CD14-positive monocyte (primary cell): ENCODE measurements at regions not wholly inside any gene's neighbourhood (a gene's known extent, or its start where the extent isn't known, plus 50 kb on each side); places are given as distances from the start of the nearest gene placed in this dataset.

Source experiments
- DNase-seq, 3 donors: peaks; one replicate each; pipeline ENCODE4 v3.0.0-alpha.2; 2011 to 2022
- H2AFZ ChIP-seq: 2 replicates; pipeline ENCODE4 v1.6.0; 2012; ENCODE audit warnings: mild to moderate bottlenecking, low read depth, low read length, inconsistent platforms; ENCODE audit not compliant: insufficient read depth, poor library complexity, severe bottlenecking
- H3K27ac ChIP-seq, 2 donors: 1 replicate in 1 of 2; 2 replicates in 1 of 2; pipeline ENCODE4 v1.5.1; 2012 to 2013; ENCODE audit warnings: low read length in 2 of 2, control low read depth in 1 of 2, inconsistent platforms in 1 of 2, low read depth in 1 of 2, mild to moderate bottlenecking in 1 of 2
- H3K27me3 ChIP-seq, 2 donors: one replicate each; pipeline versions ENCODE4 v1.6.0 to v1.6.1; 2011 to 2013; ENCODE audit warnings: low read length in 2 of 2; ENCODE audit not compliant: control insufficient read depth in 2 of 2, insufficient read depth in 2 of 2
- H3K36me3 ChIP-seq, 2 donors: replicated peaks in 1 of 2; 1 replicate in 1 of 2; 2 replicates in 1 of 2; pipeline versions ENCODE4 v1.5.1 to v1.6.1; 2012 to 2013; ENCODE audit warnings: low read length in 2 of 2, control low read depth in 1 of 2, inconsistent platforms in 1 of 2, mild to moderate bottlenecking in 1 of 2; ENCODE audit not compliant: insufficient read depth in 2 of 2, control insufficient read depth in 1 of 2
- H3K4me1 ChIP-seq, 2 donors: 1 replicate in 1 of 2; 2 replicates in 1 of 2; pipeline versions ENCODE4 v1.5.1 to v1.6.1; 2012 to 2013; ENCODE audit warnings: low read length in 2 of 2, control low read depth in 1 of 2, inconsistent platforms in 1 of 2, mild to moderate bottlenecking in 1 of 2, moderate library complexity in 1 of 2; ENCODE audit not compliant: insufficient read depth in 2 of 2, control insufficient read depth in 1 of 2
- H3K4me2 ChIP-seq: replicated peaks from 2 replicates; pipeline ENCODE3; 2012; ENCODE audit warnings: low read length, moderate library complexity, mild to moderate bottlenecking; ENCODE audit not compliant: poor library complexity, severe bottlenecking; ENCODE audit errors: extremely low read depth
- H3K4me3 ChIP-seq, 3 experiments: fragments of 200-600 bp in 1 of 3; sonication (generic) in 1 of 3; replicated peaks in 1 of 3; 1 replicate in 2 of 3; 2 replicates in 1 of 3; pipeline ENCODE4 v1.5.1; 2011 to 2013; ENCODE audit warnings: low read length in 3 of 3, mild to moderate bottlenecking in 3 of 3, control low read depth in 2 of 3, low read depth in 2 of 3, inconsistent platforms in 1 of 3, moderate library complexity in 1 of 3
- H3K79me2 ChIP-seq: 2 replicates; pipeline ENCODE4 v1.6.0; 2012; ENCODE audit warnings: mild to moderate bottlenecking, control low read depth, inconsistent platforms, low read length, moderate library complexity; ENCODE audit not compliant: insufficient read depth
- H3K9ac ChIP-seq: 2 replicates; pipeline ENCODE4 v1.6.0; 2017; ENCODE audit warnings: low read length, mild to moderate bottlenecking; ENCODE audit not compliant: insufficient read depth, poor library complexity, severe bottlenecking
- H3K9me3 ChIP-seq, 2 donors: replicated peaks in 1 of 2; 1 replicate in 1 of 2; 2 replicates in 1 of 2; pipeline versions ENCODE4 v1.5.1 to v1.6.1; 2012 to 2013; ENCODE audit warnings: low read length in 2 of 2, control low read depth in 1 of 2; ENCODE audit not compliant: control insufficient read depth in 1 of 2, insufficient read depth in 1 of 2
- H4K20me1 ChIP-seq: 2 replicates; pipeline ENCODE4 v1.6.0; 2012; ENCODE audit warnings: mild to moderate bottlenecking, low read length, control low read depth, moderate library complexity; ENCODE audit not compliant: insufficient read depth
- H3K27ac Mint-ChIP-seq, 7 donors: one replicate each; pipeline ENCODE4 v1.8.0; 2020; ENCODE audit warnings: mild to moderate bottlenecking in 7 of 7, mixed read lengths in 7 of 7, moderate library complexity in 6 of 7, inconsistent platforms in 2 of 7
- H3K27me3 Mint-ChIP-seq, 3 donors: one replicate each; pipeline ENCODE4 v1.8.0; 2021 to 2022; ENCODE audit warnings: low read depth in 3 of 3, mild to moderate bottlenecking in 3 of 3, mixed read lengths in 3 of 3, moderate library complexity in 3 of 3, inconsistent platforms in 1 of 3
- H3K36me3 Mint-ChIP-seq, 2 donors: one replicate each; pipeline ENCODE4 v1.8.0; 2020; ENCODE audit warnings: mixed read lengths in 2 of 2, inconsistent platforms in 1 of 2, mild to moderate bottlenecking in 1 of 2
- H3K4me1 Mint-ChIP-seq: one replicate; pipeline ENCODE4 v1.8.0; 2020; ENCODE audit warnings: mild to moderate bottlenecking, mixed read lengths
- H3K4me3 Mint-ChIP-seq, 2 donors: one replicate each; pipeline ENCODE4 v1.8.0; 2020; ENCODE audit warnings: mild to moderate bottlenecking in 2 of 2, mixed read lengths in 2 of 2, moderate library complexity in 1 of 2
- H3K9me3 Mint-ChIP-seq, 7 donors: one replicate each; pipeline ENCODE4 v1.8.0; 2020 to 2022; ENCODE audit warnings: mixed read lengths in 7 of 7, mild to moderate bottlenecking in 6 of 7, moderate library complexity in 6 of 7, inconsistent platforms in 2 of 7
- WGBS: methylation state at CpG from one replicate; pipeline ENCODE4 v1.1.5; 2013; ENCODE audit warnings: missing lambda C conversion rate; ENCODE audit not compliant: insufficient coverage; 5-methylcytosine and 5-hydroxymethylcytosine counted together
- intact Hi-C, 2 donors: fragments of 100-400 bp; cut with micrococcal nuclease; formaldehyde crosslinking; loops; one replicate each; pipeline versions ENCODE4 v1.15.0 to v1.15.1; 2023
- TF ChIP-seq, protein P1 (sequence below): fragments of 200-600 bp; IDR thresholded peaks from one replicate; pipeline ENCODE4 v1.8.0; 2022; ENCODE audit warnings: antibody characterized with exemption, mild to moderate bottlenecking

DNA sequence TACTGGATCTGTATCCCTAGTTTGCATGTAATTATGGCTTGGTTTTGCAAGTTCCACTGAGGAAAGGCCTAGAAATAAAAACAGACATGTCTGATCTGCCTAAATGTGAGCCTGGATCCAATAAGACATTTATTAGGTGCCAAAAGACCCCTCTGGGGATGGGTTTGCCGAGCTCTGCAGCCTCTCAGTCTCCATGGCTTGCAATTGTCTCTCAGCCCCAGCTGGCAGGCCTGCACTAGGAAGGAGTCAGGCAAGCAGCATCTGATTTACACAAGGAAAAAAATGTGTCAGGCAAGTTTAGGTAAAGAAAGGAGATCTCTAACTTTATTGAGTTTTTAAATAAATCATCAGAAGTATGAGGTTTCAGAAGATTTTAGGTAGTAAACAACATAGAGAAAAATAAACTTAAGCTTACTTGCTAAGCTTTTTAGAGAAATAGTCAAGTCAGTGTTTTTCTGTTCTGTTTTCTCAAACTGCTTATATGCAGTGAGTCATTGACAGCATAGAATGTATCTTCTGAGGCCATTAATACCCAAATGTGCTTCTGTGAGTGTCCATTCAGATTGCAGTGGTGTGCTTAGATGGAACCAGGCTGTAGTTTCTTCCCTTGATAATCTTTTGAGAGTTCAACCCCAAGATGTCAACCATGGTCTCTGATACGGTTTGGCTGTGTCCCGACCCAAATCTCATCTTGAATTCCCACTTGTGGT lies 121.0 kb downstream of the FHL5 start:
- intact Hi-C loops, result no loop called here
- Histone ChIP-seq H3K27me3 (no peaks in the 10 kb centered on the region), H4K20me1 (no peaks in the 10 kb centered on the region), H3K9ac (no peak overlapping the region), H2AFZ (no peak overlapping the region), H3K36me3 (no peaks in the 10 kb centered on the region), H3K4me1 (no peaks in the 10 kb centered on the region), H3K79me2 (no peaks in the 10 kb centered on the region), H3K9me3 (peaks cover 0 to 20% of the 10 kb centered on the region in 2 donors), H3K27ac (no peak overlapping the region), H3K4me2 (no peak overlapping the region), H3K4me3 (no peak overlapping the region)
- DNase-seq, result no peak
- no peak overlapping the region for H3K4me3 Mint-ChIP-seq
- H3K27me3 Mint-ChIP-seq, result peaks cover 0 to 1% (median 0%) of the 10 kb centered on the region in 3 donors
- H3K27ac Mint-ChIP-seq, result no peak overlapping the region
- no peaks in the 10 kb centered on the region for H3K4me1 Mint-ChIP-seq
- H3K36me3 Mint-ChIP-seq, result no peaks in the 10 kb centered on the region
- WGBS, result 67% methylated on average over 1 of the region's 3 CpGs
- TF ChIP-seq, protein P1, sequence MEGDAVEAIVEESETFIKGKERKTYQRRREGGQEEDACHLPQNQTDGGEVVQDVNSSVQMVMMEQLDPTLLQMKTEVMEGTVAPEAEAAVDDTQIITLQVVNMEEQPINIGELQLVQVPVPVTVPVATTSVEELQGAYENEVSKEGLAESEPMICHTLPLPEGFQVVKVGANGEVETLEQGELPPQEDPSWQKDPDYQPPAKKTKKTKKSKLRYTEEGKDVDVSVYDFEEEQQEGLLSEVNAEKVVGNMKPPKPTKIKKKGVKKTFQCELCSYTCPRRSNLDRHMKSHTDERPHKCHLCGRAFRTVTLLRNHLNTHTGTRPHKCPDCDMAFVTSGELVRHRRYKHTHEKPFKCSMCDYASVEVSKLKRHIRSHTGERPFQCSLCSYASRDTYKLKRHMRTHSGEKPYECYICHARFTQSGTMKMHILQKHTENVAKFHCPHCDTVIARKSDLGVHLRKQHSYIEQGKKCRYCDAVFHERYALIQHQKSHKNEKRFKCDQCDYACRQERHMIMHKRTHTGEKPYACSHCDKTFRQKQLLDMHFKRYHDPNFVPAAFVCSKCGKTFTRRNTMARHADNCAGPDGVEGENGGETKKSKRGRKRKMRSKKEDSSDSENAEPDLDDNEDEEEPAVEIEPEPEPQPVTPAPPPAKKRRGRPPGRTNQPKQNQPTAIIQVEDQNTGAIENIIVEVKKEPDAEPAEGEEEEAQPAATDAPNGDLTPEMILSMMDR, result no peak
- H3K9me3 Mint-ChIP-seq, result peaks cover 1 to 17% (median 5%) of the 10 kb centered on the region in 7 donors

GRCh38 chr6:96682017-96682416 lies 119.1 kb downstream of the FHL5 start:
- H3K9me3 Mint-ChIP-seq, result peaks cover 2 to 13% (median 7%) of the 10 kb centered on the region in 7 donors
- H3K27me3 Mint-ChIP-seq, result peaks cover 0 to 1% (median 0%) of the 10 kb centered on the region in 3 donors
- no peak overlapping the region for H3K4me3 Mint-ChIP-seq
- no peak overlapping the region for H3K9ac ChIP-seq
- no peaks in the 10 kb centered on the region for H3K36me3 ChIP-seq
- no peaks in the 10 kb centered on the region for H3K4me1 ChIP-seq
- H3K4me1 Mint-ChIP-seq, result no peaks in the 10 kb centered on the region
- H3K4me3 ChIP-seq, result no peak overlapping the region
- H2AFZ ChIP-seq, result no peak overlapping the region
- no peaks in the 10 kb centered on the region for H3K36me3 Mint-ChIP-seq
- H3K9me3 ChIP-seq, result peaks cover 0 to 10% of the 10 kb centered on the region in 2 donors
- no peaks in the 10 kb centered on the region for H3K79me2 ChIP-seq
- TF ChIP-seq, protein P1, result no peak
- no peaks in the 10 kb centered on the region for H4K20me1 ChIP-seq
- H3K27me3 ChIP-seq, result no peaks in the 10 kb centered on the region
- no peak overlapping the region for H3K27ac ChIP-seq
- intact Hi-C loops, result no loop called here
- DNase-seq, result no peak
- H3K4me2 ChIP-seq, result no peak overlapping the region
- no peak overlapping the region for H3K27ac Mint-ChIP-seq
